K562 (cell line): ENCODE measurements at regions not wholly inside any gene's neighbourhood (a gene's known extent, or its start where the extent isn't known, plus 50 kb on each side); places are given as distances from the start of the nearest gene placed in this dataset.

Experiments used
- ATAC-seq: fragments of 200-7000 bp; cut with Tn5 transposase; 3 replicates; pipeline ENCODE4 v1.9.1; 2020; ENCODE audit warnings: moderate library complexity
- BruUV-seq: library from RNA; stranded (reverse); fragments of 400-500 nt; replicated peaks from 2 replicates; lab custom pipeline; 2021; lab: Mats Ljungman, UMichigan
- CTCF ChIA-PET: fragments of 300-600 bp; formaldehyde crosslinking; extraction: SDS; loops from one replicate; lab custom pipeline; 2021; ENCODE audit warnings: low intra/inter-chr PET ratio; lab: Yijun Ruan, JAX
- POLR2A ChIA-PET: fragments of 300-600, 350-650 bp; sonication (Branson Sonifier 250); formaldehyde crosslinking; extraction: SDS; loops from one replicate; lab custom pipeline; 2021; ENCODE audit warnings: antibody characterized with exemption, inconsistent platforms; lab: Yijun Ruan, JAX
- DNase-seq, 4 experiments: peaks; one replicate each; pipeline versions ENCODE4 v3.0.0 to v3.0.0-alpha.2; 2011 to 2018; ENCODE audit warnings: low spot score in 3 of 4, mixed read lengths in 3 of 4; ENCODE audit errors: extremely low read depth in 1 of 4
- FAIRE-seq: peaks from 2 replicates; lab custom pipeline; 2011; peaks lifted over from hg19 to GRCh38; lab: Jason Lieb, UNC
- H2AFZ ChIP-seq: 2 replicates; pipeline ENCODE4 v1.6.0; 2011; ENCODE audit warnings: low read depth, low read length, control low read depth, inconsistent platforms
- H3K27ac ChIP-seq: fragments of 200-600 bp; 3 replicates; pipeline ENCODE4 v1.8.0; 2011; ENCODE audit warnings: low read depth, mild to moderate bottlenecking, control low read depth, inconsistent platforms, low read length, moderate library complexity, mixed read lengths; ENCODE audit errors: extremely low read depth
- H3K27me3 ChIP-seq, 2 experiments: fragments of 300-600 bp in 1 of 2; 2 replicates in 1 of 2; 3 replicates in 1 of 2; pipeline versions ENCODE4 v1.6.0 to v1.8.0; 2011; ENCODE audit warnings: inconsistent platforms in 2 of 2, low read length in 2 of 2, mild to moderate bottlenecking in 1 of 2, mixed read lengths in 1 of 2, moderate library complexity in 1 of 2; ENCODE audit not compliant: control insufficient read depth in 2 of 2, insufficient read depth in 2 of 2
- H3K36me3 ChIP-seq: fragments of 300-600 bp; 3 replicates; pipeline ENCODE4 v1.8.0; 2011; ENCODE audit warnings: mild to moderate bottlenecking, low read length, inconsistent platforms; ENCODE audit not compliant: control insufficient read depth, insufficient read depth
- H3K4me1 ChIP-seq, 2 experiments: fragments of 200-600 bp in 1 of 2; replicated peaks in 1 of 2; 2 replicates in 1 of 2; 3 replicates in 1 of 2; pipeline versions ENCODE4 v1.5.1 to v1.8.0; 2011; ENCODE audit warnings: inconsistent platforms in 2 of 2, low read length in 2 of 2, mild to moderate bottlenecking in 1 of 2, mixed read lengths in 1 of 2, moderate library complexity in 1 of 2; ENCODE audit not compliant: control insufficient read depth in 2 of 2, insufficient read depth in 2 of 2
- H3K4me2 ChIP-seq: 2 replicates; pipeline ENCODE4 v1.6.1; 2011; ENCODE audit warnings: low read length, control low read depth, inconsistent platforms, mixed read lengths; ENCODE audit not compliant: insufficient read depth
- H3K4me3 ChIP-seq: fragments of 200-600 bp; sonication (generic), shearing (Covaris generic); 2 replicates; pipeline ENCODE4 v1.5.1; 2016; ENCODE audit warnings: control low read depth, inconsistent platforms
- H3K79me2 ChIP-seq: fragments of 200-600 bp; 3 replicates; pipeline ENCODE4 v1.8.0; 2011; ENCODE audit warnings: low read length, inconsistent platforms; ENCODE audit not compliant: control insufficient read depth, insufficient read depth
- H3K9ac ChIP-seq, 2 experiments: 2 replicates each; pipeline versions ENCODE4 v1.6.0 to v1.6.1; 2011; ENCODE audit warnings: low read depth in 2 of 2, low read length in 2 of 2, control low read depth in 1 of 2, inconsistent platforms in 1 of 2, mild to moderate bottlenecking in 1 of 2, mixed read lengths in 1 of 2; ENCODE audit not compliant: insufficient read depth in 1 of 2
- H3K9me1 ChIP-seq: one replicate; pipeline ENCODE4 v1.6.0; 2011; ENCODE audit warnings: inconsistent platforms, mild to moderate bottlenecking, low read length, moderate library complexity; ENCODE audit not compliant: control insufficient read depth, insufficient read depth
- H3K9me3 ChIP-seq: replicated peaks from 2 replicates; pipeline ENCODE4 v1.5.1; 2011; ENCODE audit warnings: low read depth, low read length, inconsistent platforms; ENCODE audit not compliant: control insufficient read depth, insufficient read depth
- H4K20me1 ChIP-seq: replicated peaks from 2 replicates; pipeline ENCODE4 v1.6.1; 2011; ENCODE audit warnings: low read length, inconsistent platforms, mixed read lengths; ENCODE audit not compliant: control insufficient read depth, insufficient read depth
- ATF1 ChIP-seq, 2 experiments: fragments of 450-650 bp in 1 of 2; IDR thresholded peaks; 2 replicates each; pipeline ENCODE4 v1.6.1; 2016; ENCODE audit warnings: missing compliant biosample characterization in 1 of 2, missing genetic modification characterization in 1 of 2
- MAFK ChIP-seq: IDR thresholded peaks from 2 replicates; pipeline ENCODE4 v1.6.1; 2011; ENCODE audit warnings: low read length, improper control_type of control experiment
- NCOA1 ChIP-seq: fragments of 450-650 bp; IDR thresholded peaks from 2 replicates; pipeline ENCODE4 v1.6.1; 2016; ENCODE audit warnings: low read depth
- TBL1XR1 ChIP-seq, 2 experiments: IDR thresholded peaks; 2 replicates each; pipeline ENCODE4 v1.6.1; 2012; ENCODE audit warnings: improper control_type of control experiment in 2 of 2, low read length in 2 of 2, mild to moderate bottlenecking in 1 of 2
- TCFL5 ChIP-seq: fragments of 250-450 bp; sonication (Bioruptor Pico); conservative IDR thresholded peaks from 2 replicates; pipeline ENCODE4 v1.6.1; 2021; ENCODE audit warnings: mild to moderate bottlenecking, moderate library complexity, matching md5 sums
- TEAD2 ChIP-seq: fragments of 450-650 bp; IDR thresholded peaks from 2 replicates; pipeline ENCODE4 v1.6.1; 2016; ENCODE audit warnings: missing genetic modification characterization, control low read depth, missing compliant biosample characterization
- THRA ChIP-seq: fragments of 450-650 bp; IDR thresholded peaks from 2 replicates; pipeline ENCODE4 v1.6.1; 2017; ENCODE audit warnings: mild to moderate bottlenecking, moderate library complexity
- ZBTB17 ChIP-seq: fragments of 450-650 bp; formaldehyde crosslinking; IDR thresholded peaks from 2 replicates; pipeline ENCODE4 v1.4.0; 2020; ENCODE audit warnings: mild to moderate bottlenecking
- WGBS: fragments of 100-300 bp; shearing (Covaris generic); methylation state at CpG from one replicate; pipeline ENCODE4 v1.1.6; 2016; ENCODE audit warnings: low coverage, mixed read lengths; ENCODE audit not compliant: insufficient coverage; ENCODE audit errors: missing lambda C conversion rate; 5-methylcytosine and 5-hydroxymethylcytosine counted together
- in situ Hi-C: fragments of 300-500 bp; cut with MboI; formaldehyde crosslinking; loops from 4 replicates; pipeline ENCODE4 v1.15.0; 2018; ENCODE audit warnings: inconsistent platforms, mixed read lengths
- intact Hi-C: fragments of 100-400 bp; cut with micrococcal nuclease; formaldehyde crosslinking; loops from 2 replicates; pipeline ENCODE4 v1.14.2; 2022

GRCh38 chr4:81625422-81626417 lies 154.0 kb upstream of the RASGEF1B start:
- WGBS = 2% methylated on average over 4 of the region's 4 CpGs
- H3K79me2 ChIP-seq = no peaks in the 10 kb centered on the region
- in situ Hi-C loops = no loop called here
- H3K4me1 ChIP-seq = no peaks in the 10 kb centered on the region
- FAIRE-seq = no peak
- TF ChIP-seq TEAD2 (tag) (no peak), MAFK (no peak), ZBTB17 (CRISPR knock-in tag) (no peak), TBL1XR1 (IDR thresholded peaks at IDR 0.05; ENCODE audit: low read length in 2 of 2) (no peak), ATF1 (CRISPR knock-in tag; IDR thresholded peaks at IDR 0.05) (no peak), ATF1 (tag; IDR thresholded peaks at IDR 0.05) (no peak), NCOA1 (no peak), THRA (no peak), TCFL5 (CRISPR knock-in tag) (no peak)
- BruUV-seq = no TSS peak
- H3K36me3 ChIP-seq = no peaks in the 10 kb centered on the region
- POLR2A ChIA-PET = no interaction called here
- ATAC-seq = no peak
- H3K9me3 ChIP-seq = no peaks in the 10 kb centered on the region
- H2AFZ ChIP-seq = no peak overlapping the region
- H3K4me3 ChIP-seq = no peak overlapping the region
- H3K9ac ChIP-seq = no peak overlapping the region
- no peaks in the 10 kb centered on the region for H3K9me1 ChIP-seq
- CTCF ChIA-PET = no interaction called here
- no peak overlapping the region for H3K27ac ChIP-seq
- peaks cover 0 to 2% of the 10 kb centered on the region in 2 experiments; a peak in 1 of 5 replicates for H3K27me3 ChIP-seq
- intact Hi-C loops = no loop called here
- H4K20me1 ChIP-seq = no peaks in the 10 kb centered on the region
- H3K4me2 ChIP-seq = no peak overlapping the region
- no peak for DNase-seq
